ENCODE measurements at regions not wholly inside any gene's neighbourhood (a gene's known extent, or its start where the extent isn't known, plus 50 kb on each side); places are given as distances from the start of the nearest gene placed in this dataset.
A peak's percentile ranks its signal among the peaks of the same experiment; 100 is the strongest.

- Histone ChIP-seq H3K27ac (no peak overlapping the region), H3K4me3 (ENCODE audit: low read depth, low read length) (no peak overlapping the region), H3K36me3 (replicated peaks) (no peaks in the 10 kb centered on the region), H3K27me3 (replicated peaks) (no peaks in the 10 kb centered on the region)
- in situ Hi-C loops (cut with HindIII; ENCODE audit: low pct_ligation_motif_present, low sequenced_read_pairs), result no loop called here
- peak; percentile 29 for DNase-seq
- no peak for TF ChIP-seq CTCF (IDR thresholded peaks at IDR 0.05; ENCODE audit: low read depth, low read length, missing control alignments)
Observed at GRCh38 chr10:43846187-43846680, 197.6 kb upstream of the ZNF32 start.

GRCh38 chr10:43845121-43845520 is 196.4 kb upstream of the ZNF32 start:
- Histone ChIP-seq H3K27ac (no peak overlapping the region), H3K36me3 (replicated peaks) (no peaks in the 10 kb centered on the region), H3K27me3 (replicated peaks) (no peaks in the 10 kb centered on the region), H3K4me3 (ENCODE audit: low read depth, low read length) (no peak overlapping the region)
- no peak for TF ChIP-seq CTCF (IDR thresholded peaks at IDR 0.05; ENCODE audit: low read depth, low read length, missing control alignments)
- DNase-seq, result no peak
- in situ Hi-C loops (cut with HindIII; ENCODE audit: low pct_ligation_motif_present, low sequenced_read_pairs), result no loop called here

- H3K27ac ChIP-seq, result no peak overlapping the region
- H3K36me3 ChIP-seq (replicated peaks), result no peaks in the 10 kb centered on the region
- H3K27me3 ChIP-seq (replicated peaks), result no peaks in the 10 kb centered on the region
- TF ChIP-seq CTCF (IDR thresholded peaks at IDR 0.05; ENCODE audit: low read depth, low read length, missing control alignments), result no peak
- DNase-seq, result no peak
- in situ Hi-C loops (cut with HindIII; ENCODE audit: low pct_ligation_motif_present, low sequenced_read_pairs), result no loop called here
- H3K4me3 ChIP-seq (ENCODE audit: low read depth, low read length), result no peak overlapping the region
Observed at GRCh38 chr10:43844221-43844620, 195.5 kb upstream of the ZNF32 start.

GRCh38 chr10:43843321-43844101 is 194.8 kb upstream of the ZNF32 start:
- in situ Hi-C loops (cut with HindIII; ENCODE audit: low pct_ligation_motif_present, low sequenced_read_pairs), result no loop called here
- Histone ChIP-seq H3K27ac (no peak overlapping the region), H3K4me3 (ENCODE audit: low read depth, low read length) (no peak overlapping the region), H3K27me3 (replicated peaks) (no peaks in the 10 kb centered on the region), H3K36me3 (replicated peaks) (no peaks in the 10 kb centered on the region)
- no peak for TF ChIP-seq CTCF (IDR thresholded peaks at IDR 0.05; ENCODE audit: low read depth, low read length, missing control alignments)
- peak; percentile 44 for DNase-seq

- H3K36me3 ChIP-seq (replicated peaks), result no peaks in the 10 kb centered on the region
- no peak overlapping the region for H3K4me3 ChIP-seq (ENCODE audit: low read depth, low read length)
- no peak for DNase-seq
- TF ChIP-seq CTCF (IDR thresholded peaks at IDR 0.05; ENCODE audit: low read depth, low read length, missing control alignments), result no peak
- no peak overlapping the region for H3K27ac ChIP-seq
- in situ Hi-C loops (cut with HindIII; ENCODE audit: low pct_ligation_motif_present, low sequenced_read_pairs), result no loop called here
- H3K27me3 ChIP-seq (replicated peaks), result no peaks in the 10 kb centered on the region
Observed at GRCh38 chr10:43842496-43842895, 193.8 kb upstream of the ZNF32 start.

- TF ChIP-seq CTCF (IDR thresholded peaks at IDR 0.05; ENCODE audit: low read depth, low read length, missing control alignments), result no peak
- in situ Hi-C loops (cut with HindIII; ENCODE audit: low pct_ligation_motif_present, low sequenced_read_pairs), result no loop called here
- no peak for DNase-seq
- no peak overlapping the region for H3K27ac ChIP-seq
- H3K4me3 ChIP-seq (ENCODE audit: low read depth, low read length), result no peak overlapping the region
- H3K27me3 ChIP-seq (replicated peaks), result no peaks in the 10 kb centered on the region
- H3K36me3 ChIP-seq (replicated peaks), result no peaks in the 10 kb centered on the region
Observed at GRCh38 chr10:43842072-43842471, 193.4 kb upstream of the ZNF32 start.

Data from brain microvascular endothelial cell (primary cell).